ENCODE measurements at regions not wholly inside any gene's neighbourhood (a gene's known extent, or its start where the extent isn't known, plus 50 kb on each side); places are given as distances from the start of the nearest gene placed in this dataset.

GRCh38 chr2:144281476-144281875, 238.4 kb downstream of the ZEB2 start:
- DNase-seq (ENCODE audit: low read depth) = no peak

GRCh38 chr2:144280009-144280408, 239.9 kb downstream of the ZEB2 start:
- DNase-seq (ENCODE audit: low read depth) = no peak

DNA sequence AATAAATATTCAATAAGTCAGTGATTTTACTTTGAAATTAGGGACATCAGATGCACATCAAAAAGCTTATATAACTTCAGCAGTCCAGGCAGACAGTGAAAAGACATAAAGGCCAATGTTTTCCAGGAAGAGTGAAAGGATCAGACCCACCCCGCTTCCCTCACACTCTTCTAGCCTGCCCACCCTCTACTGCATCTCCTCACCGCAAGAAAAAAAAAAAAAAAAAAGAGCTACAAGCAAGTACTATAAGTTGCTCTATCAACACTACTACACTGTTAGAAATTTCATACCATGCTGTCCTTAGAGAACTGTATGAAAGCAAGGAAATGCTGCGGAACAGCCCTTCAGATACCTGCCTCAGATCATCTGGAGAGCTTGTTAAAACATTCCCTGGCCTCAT, 240.8 kb downstream of the ZEB2 start:
- no peak for DNase-seq (ENCODE audit: low read depth)

GRCh38 chr2:144277622-144278354, 242.1 kb downstream of the ZEB2 start:
- DNase-seq (ENCODE audit: low read depth) = no peak

DNA sequence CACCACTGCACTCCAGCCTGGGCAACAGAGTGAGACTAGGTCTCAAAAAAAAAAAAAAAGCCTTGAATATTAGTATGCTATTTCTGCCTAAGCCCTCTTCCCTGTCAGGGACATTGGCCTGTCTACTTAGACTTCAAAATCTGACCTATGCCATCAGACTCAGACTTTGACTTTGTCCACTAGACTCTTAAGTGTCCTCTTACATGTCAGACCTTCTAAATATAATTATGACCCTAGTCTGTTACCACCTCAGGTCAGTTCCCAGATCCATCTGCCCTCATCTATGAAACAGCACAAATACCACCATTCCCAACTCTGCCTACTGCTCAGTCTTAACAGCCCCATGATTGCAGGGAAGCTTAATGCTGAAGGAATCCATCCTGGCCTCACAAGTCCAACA, 244.6 kb downstream of the ZEB2 start:
- no peak for DNase-seq (ENCODE audit: low read depth)

- no peak for DNase-seq (ENCODE audit: low read depth)
Observed at GRCh38 chr2:144274131-144274530, 245.8 kb downstream of the ZEB2 start.

- DNase-seq (ENCODE audit: low read depth) = no peak
Observed at GRCh38 chr2:144270951-144271350, 249.0 kb downstream of the ZEB2 start.

DNA sequence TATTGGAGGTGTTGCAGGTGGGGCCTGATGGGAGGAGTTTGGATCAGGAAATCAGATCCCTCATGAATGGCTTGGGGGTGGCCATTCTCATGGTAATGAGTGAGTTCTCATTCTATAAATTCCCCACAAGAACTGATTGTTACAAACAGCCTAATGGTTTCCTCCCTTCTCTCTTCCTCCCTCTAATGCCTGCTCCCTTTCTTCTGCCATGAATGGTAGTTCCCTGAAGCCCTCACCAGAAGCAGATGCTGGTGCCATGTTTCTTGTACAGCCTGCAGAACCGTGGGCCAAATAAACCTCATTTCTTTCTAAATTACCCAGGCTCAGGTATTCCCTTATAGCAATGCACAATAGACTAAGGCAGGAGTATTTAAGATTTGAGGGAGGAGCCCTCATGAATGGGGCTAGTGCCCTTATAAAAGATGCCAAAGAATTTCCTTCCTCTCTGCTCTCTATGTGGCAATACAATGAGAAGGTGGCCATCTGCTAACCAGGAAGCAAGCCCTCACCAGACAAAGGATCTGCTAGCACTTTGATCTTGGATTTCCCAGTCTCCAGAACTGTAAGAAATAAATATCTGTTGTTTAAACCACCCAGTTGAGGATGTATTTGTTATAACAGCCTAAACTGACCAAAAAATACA, 251.8 kb downstream of the ZEB2 start:
- no peak for DNase-seq (ENCODE audit: low read depth)

DNA sequence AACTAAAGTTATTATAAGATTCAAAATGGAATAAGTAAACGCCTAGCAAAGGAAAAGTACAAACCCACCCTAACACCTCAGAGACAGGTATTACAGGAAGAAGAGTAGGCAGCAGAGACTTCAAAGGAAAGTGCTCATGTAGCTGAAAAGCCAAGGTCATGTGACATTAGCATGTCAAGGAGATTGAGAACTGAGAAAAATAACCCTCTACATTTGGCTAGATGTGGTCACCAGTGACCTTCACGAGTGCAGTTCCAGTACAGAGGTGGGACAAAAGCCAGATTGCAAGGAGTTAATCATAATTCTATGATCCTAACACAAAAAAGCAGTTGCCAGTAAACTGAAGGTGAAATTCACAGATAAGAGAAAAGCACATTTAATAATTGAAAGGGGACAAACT, 252.7 kb downstream of the ZEB2 start:
- DNase-seq (ENCODE audit: low read depth) = no peak

DNA sequence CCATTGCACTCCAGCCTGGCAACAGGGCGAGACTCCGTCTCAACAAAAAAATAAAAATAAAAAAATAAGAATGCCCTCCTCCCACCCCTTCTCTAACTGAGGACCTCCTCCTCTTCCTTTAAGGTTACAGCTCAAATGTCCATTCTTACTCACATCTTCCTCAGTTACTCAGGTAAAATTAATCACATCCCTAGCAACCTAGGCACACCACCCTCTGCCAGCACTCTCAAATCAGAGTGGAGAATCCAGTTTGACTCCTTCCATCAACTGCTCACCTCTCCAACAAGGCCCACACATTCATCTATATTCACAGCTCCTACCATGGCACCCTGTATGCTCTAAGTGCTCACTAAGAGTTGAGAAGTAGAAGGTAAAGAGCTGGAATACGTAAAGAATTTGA, 254.3 kb downstream of the ZEB2 start:
- no peak for DNase-seq (ENCODE audit: low read depth)

GRCh38 chr2:144261966-144262365, 258.0 kb downstream of the ZEB2 start:
- DNase-seq (ENCODE audit: low read depth) = no peak

DNA sequence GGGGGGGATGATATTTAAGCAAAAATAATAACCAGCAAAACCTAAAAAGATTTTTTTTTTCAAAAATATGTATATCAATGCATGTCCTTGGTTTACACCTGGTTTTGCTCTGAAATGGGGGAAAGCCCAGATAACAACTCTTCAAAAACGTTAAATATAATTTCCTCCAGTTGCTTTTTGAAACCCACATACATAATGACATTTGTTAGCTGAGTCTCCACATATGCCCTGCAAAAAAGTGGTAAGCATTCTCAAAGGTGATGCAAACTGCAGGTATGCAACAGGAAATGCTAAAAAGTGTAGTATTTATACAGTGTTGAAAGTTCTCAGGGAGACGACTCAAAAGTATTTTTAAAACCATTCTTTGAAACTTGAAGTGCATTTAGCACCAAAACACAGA, 258.6 kb downstream of the ZEB2 start:
- no peak for DNase-seq (ENCODE audit: low read depth)

DNA sequence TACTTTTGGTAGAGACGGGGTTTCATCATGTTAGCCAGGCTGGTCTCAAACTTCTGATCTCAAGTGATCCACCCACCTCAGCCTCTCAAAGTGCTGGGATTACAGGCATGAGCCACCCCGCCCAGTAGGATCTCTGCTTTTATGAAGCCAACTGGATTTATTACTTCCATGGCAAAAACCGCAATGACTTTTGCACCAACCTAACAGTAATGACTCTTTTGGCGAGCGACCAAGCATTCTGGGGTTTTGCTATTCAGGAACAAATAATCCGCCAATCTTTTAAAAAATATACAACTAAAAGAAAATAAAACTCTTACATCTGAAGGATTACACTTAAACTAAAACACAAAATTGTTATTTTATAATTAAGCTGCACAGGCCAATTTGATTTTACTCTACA, 260.6 kb downstream of the ZEB2 start:
- DNase-seq (ENCODE audit: low read depth) = no peak

DNA sequence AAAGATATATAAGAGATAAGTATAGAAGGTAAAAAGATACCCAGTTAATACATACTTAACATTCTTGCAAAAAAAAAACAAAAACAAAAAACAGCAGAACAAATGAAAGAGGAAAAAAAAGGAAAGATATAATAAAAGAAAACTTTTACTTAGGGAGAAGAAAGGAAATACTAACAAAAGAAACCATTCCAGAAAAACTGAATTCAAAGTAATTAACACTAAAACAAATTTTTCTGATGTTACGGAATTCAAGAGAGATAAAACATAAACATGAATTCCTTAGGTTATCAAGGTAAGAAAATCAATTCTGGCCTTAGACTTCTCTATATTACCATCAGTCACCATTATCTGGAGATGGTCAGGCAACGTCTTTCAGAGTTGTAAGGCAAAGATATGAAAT, 261.8 kb downstream of the ZEB2 start:
- DNase-seq (ENCODE audit: low read depth) = no peak

GRCh38 chr2:144256996-144257707, 262.8 kb downstream of the ZEB2 start:
- peak; percentile 77 for DNase-seq (ENCODE audit: low read depth)

DNA sequence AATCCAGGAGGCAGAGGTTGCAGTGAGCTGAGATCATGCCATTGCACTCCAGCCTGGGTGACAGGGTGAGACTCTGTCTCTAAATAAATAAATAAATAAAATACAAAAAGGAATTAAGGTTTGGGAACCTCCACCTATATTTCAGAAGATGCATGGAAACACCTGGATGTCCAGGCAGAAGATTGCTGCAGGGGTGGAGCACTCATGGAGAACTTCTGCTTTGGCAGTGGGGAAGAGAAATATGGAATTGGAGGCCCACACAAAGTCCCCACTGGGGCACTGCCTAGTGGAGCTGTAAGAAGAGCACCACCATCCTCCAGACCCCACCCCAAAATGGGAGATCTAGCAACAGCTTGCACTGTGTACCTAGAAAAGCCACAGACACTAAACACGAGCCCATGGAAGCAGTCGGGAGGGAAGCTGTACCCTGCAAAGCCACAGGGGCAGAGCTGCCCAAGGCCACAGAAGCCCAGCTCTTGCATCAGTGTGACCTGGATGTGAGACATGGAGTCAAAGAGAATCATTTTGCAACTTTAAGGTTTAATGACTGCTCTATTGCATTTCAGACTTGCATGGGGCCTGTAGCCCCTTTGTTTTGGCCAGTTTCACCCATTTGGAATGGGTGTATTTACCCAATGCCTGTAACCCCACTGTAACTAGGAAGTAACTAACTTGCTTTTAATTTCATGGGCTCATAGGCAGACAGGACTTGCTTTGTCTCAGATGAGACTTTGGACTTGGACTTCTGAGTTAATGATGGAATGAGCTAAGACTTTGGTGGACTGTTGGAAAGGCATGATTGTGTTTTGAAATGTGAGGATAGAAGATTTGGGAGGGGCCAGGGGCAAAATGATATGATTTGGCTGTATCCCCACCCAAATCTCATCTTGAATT, 265.3 kb downstream of the ZEB2 start:
- DNase-seq (ENCODE audit: low read depth) = no peak

GRCh38 chr2:144253743-144254142, 266.2 kb downstream of the ZEB2 start:
- no peak for DNase-seq (ENCODE audit: low read depth)

GRCh38 chr2:144252694-144253093, 267.2 kb downstream of the ZEB2 start:
- DNase-seq (ENCODE audit: low read depth) = no peak

DNA sequence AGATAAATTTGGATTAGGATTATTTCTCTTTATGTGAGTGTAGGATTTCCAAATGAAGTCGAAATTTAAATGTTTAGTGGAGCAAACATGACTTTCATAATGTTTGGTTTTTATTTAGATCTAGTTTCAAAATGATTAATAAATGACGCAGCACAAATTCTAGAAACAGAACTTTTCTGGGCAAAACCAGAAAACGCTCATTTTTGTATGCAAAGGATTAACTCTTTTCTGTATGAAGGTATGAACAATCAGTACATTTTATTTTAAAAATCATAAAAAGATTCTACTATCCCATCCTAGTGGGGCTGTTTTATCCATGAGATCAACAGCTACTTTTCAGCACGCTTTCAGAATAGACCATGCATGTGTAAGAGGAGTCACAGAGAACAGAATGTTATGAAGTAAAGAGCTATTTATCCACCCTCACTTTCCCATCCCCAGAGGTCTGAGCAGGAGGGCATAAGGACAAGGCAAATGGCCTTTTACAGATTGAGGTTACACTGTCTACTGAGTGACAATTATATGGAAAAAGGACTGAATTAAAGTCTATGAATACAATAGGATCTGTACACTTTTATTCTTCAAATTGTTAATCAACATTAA, 270.8 kb downstream of the ZEB2 start:
- no peak for DNase-seq (ENCODE audit: low read depth)

GRCh38 chr2:144248350-144249034, 271.4 kb downstream of the ZEB2 start:
- DNase-seq (ENCODE audit: low read depth) = no peak

- no peak for DNase-seq (ENCODE audit: low read depth)
Observed at GRCh38 chr2:144244938-144245337, 275.0 kb downstream of the ZEB2 start.

Measured in amniotic epithelial cell (primary cell).